Endothelial cell (in vitro differentiated cells): ENCODE measurements at regions not wholly inside any gene's neighbourhood (a gene's known extent, or its start where the extent isn't known, plus 50 kb on each side); places are given as distances from the start of the nearest gene placed in this dataset.

Source experiments
- DNase-seq: peaks from one replicate; pipeline ENCODE4 v3.0.0; 2021; ENCODE audit warnings: low spot score
- H3K27ac Mint-ChIP-seq: one replicate; pipeline ENCODE4 v1.8.0; 2021; ENCODE audit warnings: mixed read lengths, inconsistent platforms; ENCODE audit not compliant: unreplicated experiment
- H3K27me3 Mint-ChIP-seq: one replicate; pipeline ENCODE4 v1.8.0; 2021; ENCODE audit warnings: mild to moderate bottlenecking, moderate library complexity, mixed read lengths, inconsistent platforms; ENCODE audit not compliant: unreplicated experiment
- H3K36me3 Mint-ChIP-seq: one replicate; pipeline ENCODE4 v1.8.0; 2021; ENCODE audit warnings: mild to moderate bottlenecking, low read depth, mixed read lengths, inconsistent platforms; ENCODE audit not compliant: unreplicated experiment
- H3K4me1 Mint-ChIP-seq: one replicate; pipeline ENCODE4 v1.8.0; 2021; ENCODE audit warnings: mild to moderate bottlenecking, mixed read lengths, inconsistent platforms; ENCODE audit not compliant: unreplicated experiment
- H3K4me3 Mint-ChIP-seq: one replicate; pipeline ENCODE4 v1.8.0; 2021; ENCODE audit warnings: mild to moderate bottlenecking, mixed read lengths, inconsistent platforms; ENCODE audit not compliant: unreplicated experiment
- H3K9me3 Mint-ChIP-seq: one replicate; pipeline ENCODE4 v1.8.0; 2021; ENCODE audit warnings: mixed read lengths, inconsistent platforms; ENCODE audit not compliant: unreplicated experiment
- CTCF ChIP-seq: fragments of 200-600 bp; sonication (generic); IDR thresholded peaks from one replicate; pipeline ENCODE4 v1.5.0; 2021; ENCODE audit warnings: antibody characterized with exemption; ENCODE audit not compliant: unreplicated experiment

- Mint-ChIP-seq H3K36me3 (no peaks in the 10 kb centered on the region), H3K9me3 (no peaks in the 10 kb centered on the region), H3K4me1 (peaks cover 3% of the 10 kb centered on the region), H3K4me3 (no peak overlapping the region), H3K27me3 (peaks cover 2% of the 10 kb centered on the region), H3K27ac (no peak overlapping the region)
- DNase-seq: no peak
- TF ChIP-seq CTCF: no peak
These were observed 568.2 kb downstream of the AJAP1 start for GRCh38 chr1:5222626-5223025.

- Mint-ChIP-seq H3K4me1 (peaks cover 3% of the 10 kb centered on the region), H3K27me3 (peaks cover 2% of the 10 kb centered on the region), H3K27ac (no peak overlapping the region), H3K36me3 (no peaks in the 10 kb centered on the region), H3K9me3 (no peaks in the 10 kb centered on the region), H3K4me3 (no peak overlapping the region)
- DNase-seq: no peak
- TF ChIP-seq CTCF: no peak
These were observed 567.0 kb downstream of the AJAP1 start for GRCh38 chr1:5221451-5221850.

- peaks cover 2% of the 10 kb centered on the region for H3K27me3 Mint-ChIP-seq
- no peak for DNase-seq
These were observed 566.4 kb downstream of the AJAP1 start for GRCh38 chr1:5220821-5221220.

GRCh38 chr1:5220421-5220820 lies 566.0 kb downstream of the AJAP1 start:
- TF ChIP-seq CTCF: no peak
- no peak overlapping the region for H3K27ac Mint-ChIP-seq
- no peak overlapping the region for H3K4me3 Mint-ChIP-seq
- H3K4me1 Mint-ChIP-seq: peaks cover 3% of the 10 kb centered on the region
- H3K36me3 Mint-ChIP-seq: no peaks in the 10 kb centered on the region
- peaks cover 3% of the 10 kb centered on the region for H3K27me3 Mint-ChIP-seq
- H3K9me3 Mint-ChIP-seq: no peaks in the 10 kb centered on the region
- DNase-seq: no peak

More at GRCh38 chr1:5220821-5221220, 566.4 kb downstream of the AJAP1 start:
- H3K4me3 Mint-ChIP-seq: no peak overlapping the region
- H3K4me1 Mint-ChIP-seq: peaks cover 3% of the 10 kb centered on the region
- TF ChIP-seq CTCF: no peak
- no peak overlapping the region for H3K27ac Mint-ChIP-seq
- H3K9me3 Mint-ChIP-seq: no peaks in the 10 kb centered on the region
- H3K36me3 Mint-ChIP-seq: no peaks in the 10 kb centered on the region

GRCh38 chr1:5200006-5200405 lies 545.6 kb downstream of the AJAP1 start:
- H3K36me3 Mint-ChIP-seq: no peaks in the 10 kb centered on the region
- H3K4me3 Mint-ChIP-seq: no peak overlapping the region
- H3K27ac Mint-ChIP-seq: no peak overlapping the region
- no peaks in the 10 kb centered on the region for H3K4me1 Mint-ChIP-seq
- H3K9me3 Mint-ChIP-seq: no peaks in the 10 kb centered on the region
- TF ChIP-seq CTCF: no peak
- no peak for DNase-seq
- peaks cover 2% of the 10 kb centered on the region for H3K27me3 Mint-ChIP-seq
